ENCODE measurements at regions not wholly inside any gene's neighbourhood (a gene's known extent, or its start where the extent isn't known, plus 50 kb on each side); places are given as distances from the start of the nearest gene placed in this dataset.
"Not testable (repeated sequence)": the region's sequence is repeated elsewhere in the genome, so short reads cannot be mapped to it uniquely, and the experiment has no call there.

GRCh38 chr1:220942278-220942677 is 63.0 kb downstream of the HLX start:
- no peak for DNase-seq (ENCODE audit: low read depth, low spot score)

DNA sequence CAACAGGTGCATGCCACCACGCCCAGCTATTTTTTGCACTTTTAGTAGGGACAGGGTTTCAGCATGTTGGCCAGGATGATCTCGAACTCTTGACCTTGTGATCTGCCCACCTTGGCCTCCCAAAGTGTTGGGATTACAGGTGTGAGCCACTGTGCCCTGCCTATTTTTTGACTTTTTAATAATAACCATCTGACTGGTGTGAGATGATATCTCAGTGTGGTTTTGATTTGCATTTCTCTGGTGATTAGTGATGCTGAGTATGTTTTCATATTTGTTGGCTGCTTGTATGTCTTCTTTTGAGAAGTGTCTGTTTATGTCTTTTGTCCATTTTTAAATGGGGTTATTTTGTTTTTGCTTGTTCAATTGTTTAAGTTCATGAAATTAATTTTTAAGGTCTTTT is 63.7 kb downstream of the HLX start:
- DNase-seq (ENCODE audit: low read depth, low spot score): not testable (repeated sequence)

GRCh38 chr1:220943319-220943996 is 64.2 kb downstream of the HLX start:
- DNase-seq (ENCODE audit: low read depth, low spot score): no peak

DNA sequence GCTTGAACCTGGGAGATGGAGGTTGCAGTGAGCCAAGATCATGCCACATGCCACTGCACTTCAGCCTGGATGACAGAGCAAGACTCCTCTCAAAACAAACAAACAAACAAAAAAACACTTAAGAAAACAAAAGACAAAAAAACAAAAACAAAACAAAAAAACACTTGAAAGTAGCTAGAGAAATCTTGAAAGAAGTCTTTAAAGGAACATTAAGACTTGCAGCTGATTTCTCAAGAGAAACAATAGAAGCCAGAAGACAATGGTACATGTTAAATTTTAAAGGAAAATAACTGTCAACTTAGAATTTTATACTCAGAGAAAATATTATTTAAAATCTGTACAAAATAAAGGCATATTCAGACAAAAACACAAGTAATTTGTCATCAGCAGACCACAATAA is 71.3 kb downstream of the HLX start:
- no peak for DNase-seq (ENCODE audit: low read depth, low spot score)

DNA sequence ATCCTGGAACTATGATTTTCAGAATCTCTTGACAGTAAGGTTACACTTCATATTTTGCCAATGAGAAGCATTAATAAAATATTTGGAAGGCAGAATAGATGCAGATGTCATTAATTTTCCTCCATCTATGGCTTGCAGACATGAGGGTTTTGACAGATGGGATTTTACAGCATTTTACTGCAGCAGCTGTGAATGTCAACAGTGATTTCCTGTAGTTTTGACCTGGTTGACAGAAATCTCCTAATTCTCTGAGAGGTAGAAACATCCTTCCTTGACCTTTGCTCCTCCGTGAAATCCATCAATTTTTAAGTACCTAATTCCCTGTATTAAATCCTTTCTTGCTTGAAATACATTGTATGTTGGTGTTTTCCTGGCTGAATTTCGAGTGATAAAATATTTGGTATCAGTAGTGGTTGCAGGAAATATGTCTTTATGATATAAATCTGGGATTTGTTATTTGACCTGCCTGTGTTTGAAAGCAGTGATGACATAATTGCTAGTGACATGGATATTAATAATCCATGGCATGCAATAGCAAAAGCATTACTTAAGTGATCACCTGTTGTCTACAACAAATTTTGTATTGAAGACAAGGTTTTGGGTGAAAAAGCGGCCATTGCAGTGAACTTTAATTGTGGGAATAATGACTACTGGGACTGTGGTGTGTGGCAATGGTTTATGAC is 73.9 kb downstream of the HLX start:
- no peak for DNase-seq (ENCODE audit: low read depth, low spot score)

GRCh38 chr1:220954321-220955075 is 75.3 kb downstream of the HLX start:
- no peak for DNase-seq (ENCODE audit: low read depth, low spot score)

DNA sequence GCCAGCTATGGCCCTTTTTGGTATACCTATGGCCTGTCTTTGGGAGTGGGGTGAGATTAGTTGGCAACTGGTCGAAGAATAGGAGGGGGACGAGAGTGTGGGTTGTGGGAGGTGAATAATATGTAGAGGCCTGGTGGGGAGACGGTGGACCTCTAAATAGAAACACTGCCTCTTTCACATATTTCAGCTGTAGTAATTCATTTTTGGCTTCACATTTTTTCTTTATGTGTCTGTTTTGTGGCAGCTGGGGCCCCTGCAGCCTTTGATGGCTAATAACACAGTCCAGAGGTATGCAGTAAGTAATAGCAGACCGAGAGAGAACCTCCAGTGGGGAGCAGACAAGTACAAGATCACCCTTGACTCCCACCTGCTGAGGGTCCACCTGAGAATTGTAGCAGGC is 75.9 kb downstream of the HLX start:
- no peak for DNase-seq (ENCODE audit: low read depth, low spot score)

- DNase-seq (ENCODE audit: low read depth, low spot score): no peak
Observed at GRCh38 chr1:220956501-220957232, 77.4 kb downstream of the HLX start.

DNA sequence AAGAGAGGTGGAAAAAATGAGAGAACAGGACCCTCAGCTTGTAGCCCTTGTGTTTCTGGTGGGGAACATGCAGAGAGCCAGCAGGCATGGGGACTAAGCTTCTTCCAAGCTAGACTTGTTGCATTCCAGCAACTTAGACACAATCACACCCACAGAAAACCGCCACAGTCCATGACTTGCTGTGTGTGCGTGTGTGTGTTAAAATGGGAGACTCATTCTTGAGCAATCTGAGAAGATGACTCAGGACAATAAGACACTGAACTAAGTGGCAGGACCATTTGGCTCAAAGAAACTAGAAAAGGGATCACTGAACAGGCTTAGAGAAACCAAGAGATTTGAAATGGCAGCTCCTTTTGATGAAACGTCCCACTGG is 78.0 kb downstream of the HLX start:
- DNase-seq (ENCODE audit: low read depth, low spot score): no peak

GRCh38 chr1:220958234-220958633 is 79.0 kb downstream of the HLX start:
- no peak for DNase-seq (ENCODE audit: low read depth, low spot score)

GRCh38 chr1:220962031-220962751 is 82.9 kb downstream of the HLX start:
- no peak for DNase-seq (ENCODE audit: low read depth, low spot score)

DNA sequence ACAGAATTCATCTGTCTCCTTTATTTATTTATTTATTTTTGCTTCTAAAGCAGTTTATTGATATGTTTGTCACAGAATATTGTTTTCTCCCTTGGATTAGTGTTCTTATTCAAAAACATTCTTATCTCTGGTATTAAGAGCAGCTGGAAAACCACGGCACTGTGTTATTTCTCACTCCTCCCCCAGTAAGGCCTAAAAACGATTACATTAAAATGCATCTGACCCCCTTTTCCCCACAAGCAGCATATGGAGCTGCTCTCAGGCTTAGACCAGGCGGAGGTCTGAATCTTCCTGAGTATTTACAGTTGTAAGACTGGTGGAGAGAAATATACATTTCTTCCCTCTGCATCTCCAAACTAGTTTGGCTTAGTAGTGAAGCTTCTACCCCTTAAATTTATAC is 86.8 kb downstream of the HLX start:
- no peak for DNase-seq (ENCODE audit: low read depth, low spot score)

- DNase-seq (ENCODE audit: low read depth, low spot score): no peak
Observed at GRCh38 chr1:220966473-220966872, 87.2 kb downstream of the HLX start.

DNA sequence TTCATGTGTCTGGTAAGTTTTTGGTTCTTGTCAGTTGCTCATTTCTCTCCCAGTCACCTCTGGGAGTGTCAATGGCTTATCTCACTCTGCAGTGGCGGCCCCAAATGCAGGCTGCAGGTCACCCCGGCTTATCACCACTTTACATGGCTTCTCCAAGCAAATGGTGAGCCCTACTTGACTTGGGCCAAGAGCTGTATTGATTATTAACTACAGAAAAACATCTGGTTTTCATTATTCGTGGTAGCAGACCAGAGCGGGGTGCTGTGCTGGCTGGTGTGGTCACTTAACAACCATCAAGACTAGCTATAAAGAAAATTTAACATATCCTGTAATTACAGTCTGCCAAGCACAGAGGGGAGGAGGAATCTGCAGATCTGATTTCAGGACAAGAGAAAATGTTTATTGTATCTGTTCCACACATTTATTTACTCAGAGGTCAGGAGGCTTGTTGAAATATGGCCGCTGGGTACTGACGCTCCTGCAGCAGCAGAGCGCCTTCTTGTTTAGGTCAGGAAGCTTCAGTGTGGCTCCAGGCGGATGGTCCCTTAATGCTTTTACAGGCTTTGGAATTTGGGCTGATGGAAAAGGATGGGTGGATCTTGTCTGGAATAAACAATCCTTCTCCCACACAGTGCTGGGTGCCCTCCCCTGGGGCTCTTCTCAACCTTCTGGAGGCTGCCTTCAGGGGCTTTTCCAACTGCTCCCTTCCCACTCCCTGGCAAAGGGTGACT is 87.8 kb downstream of the HLX start:
- no peak for DNase-seq (ENCODE audit: low read depth, low spot score)

- DNase-seq (ENCODE audit: low read depth, low spot score): no peak
Observed at GRCh38 chr1:220967911-220968310, 88.7 kb downstream of the HLX start.

GRCh38 chr1:220969281-220969680 is 90.0 kb downstream of the HLX start:
- DNase-seq (ENCODE audit: low read depth, low spot score): not testable (repeated sequence)

- DNase-seq (ENCODE audit: low read depth, low spot score): no peak
Observed at GRCh38 chr1:220970311-220970710, 91.1 kb downstream of the HLX start.

DNA sequence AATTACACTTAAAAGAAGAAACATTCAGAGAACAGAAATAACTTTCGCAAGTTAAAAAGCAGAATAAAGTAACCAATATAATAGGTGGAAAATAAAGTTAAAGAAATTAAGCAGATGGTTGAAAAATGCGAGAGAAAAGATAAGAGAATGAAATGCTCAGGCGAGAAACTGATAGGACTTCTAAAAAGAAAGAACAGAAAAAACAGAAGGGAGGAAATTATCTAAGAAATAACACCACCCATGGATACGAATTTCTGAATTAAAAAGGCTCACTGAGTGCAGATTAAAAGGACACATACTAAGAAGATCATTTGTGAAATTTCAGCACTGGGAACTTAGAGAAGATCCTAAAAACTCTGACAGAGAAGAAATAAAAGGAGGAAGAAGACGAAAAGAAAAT is 92.0 kb downstream of the HLX start:
- DNase-seq (ENCODE audit: low read depth, low spot score): no peak

DNA sequence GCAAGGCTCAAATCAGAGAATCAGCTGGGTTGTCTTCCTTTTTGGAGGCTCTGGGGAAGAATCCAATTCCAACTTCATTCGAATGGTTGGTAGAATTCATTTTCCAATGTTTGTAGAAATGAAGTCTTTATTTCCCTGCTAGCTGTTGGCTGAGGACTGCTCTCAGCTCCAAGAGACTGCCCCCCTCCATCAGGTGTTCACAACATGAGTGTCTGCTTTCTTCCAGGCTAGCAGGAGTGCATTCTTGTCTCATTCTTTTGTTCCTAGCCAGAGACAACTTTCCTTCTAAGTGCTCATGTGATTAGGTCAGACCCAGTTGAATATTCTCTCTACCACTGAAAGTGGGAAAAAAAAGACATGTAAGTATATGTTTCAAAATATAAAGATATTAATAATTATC is 95.2 kb downstream of the HLX start:
- no peak for DNase-seq (ENCODE audit: low read depth, low spot score)

- DNase-seq (ENCODE audit: low read depth, low spot score): no peak
Observed at GRCh38 chr1:220976390-220976789, 97.1 kb downstream of the HLX start.

- DNase-seq (ENCODE audit: low read depth, low spot score): no peak
Observed at GRCh38 chr1:220979371-220979770, 100.1 kb downstream of the HLX start.

All from smooth muscle cell of the brain vasculature (primary cell).